HG03521 (cell line): ENCODE measurements at regions not wholly inside any gene's neighbourhood (a gene's known extent, or its start where the extent isn't known, plus 50 kb on each side); places are given as distances from the start of the nearest gene placed in this dataset.

ENCODE experiments used
- ATAC-seq: cut with Tn5 transposase; IDR thresholded peaks from one replicate; pipeline ENCODE4 v1.9.1; 2021; ENCODE audit warnings: mild to moderate bottlenecking, moderate library complexity; ENCODE audit not compliant: unreplicated experiment

DNA sequence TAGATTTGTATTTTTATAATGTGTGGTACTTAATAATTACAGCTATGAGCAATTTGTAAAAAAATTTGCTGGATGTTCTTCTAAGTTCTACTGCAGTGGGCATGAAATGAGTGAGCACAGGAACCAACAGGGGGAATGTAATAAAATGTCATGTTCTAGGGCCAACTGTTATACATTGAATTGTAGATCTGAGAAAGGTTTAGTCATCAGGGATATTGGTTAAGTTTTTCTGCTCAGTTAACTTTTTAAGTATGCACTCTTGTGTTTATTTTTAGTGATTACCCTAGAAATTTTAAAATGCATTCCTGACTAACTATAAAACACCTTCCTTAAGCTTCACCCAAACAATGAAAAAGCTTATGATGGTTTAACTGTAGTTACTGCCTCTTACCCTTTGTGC, 101.8 kb downstream of the CAND1 start:
- no peak for ATAC-seq

GRCh38 chr12:67377021-67377420, 107.9 kb downstream of the CAND1 start:
- no peak for ATAC-seq

GRCh38 chr12:67377541-67377940, 108.4 kb downstream of the CAND1 start:
- no peak for ATAC-seq

- no peak for ATAC-seq
Observed at GRCh38 chr12:67382241-67382871, 113.2 kb downstream of the CAND1 start.

- ATAC-seq: no peak
Observed at GRCh38 chr12:67386869-67387565, 117.9 kb downstream of the CAND1 start.

DNA sequence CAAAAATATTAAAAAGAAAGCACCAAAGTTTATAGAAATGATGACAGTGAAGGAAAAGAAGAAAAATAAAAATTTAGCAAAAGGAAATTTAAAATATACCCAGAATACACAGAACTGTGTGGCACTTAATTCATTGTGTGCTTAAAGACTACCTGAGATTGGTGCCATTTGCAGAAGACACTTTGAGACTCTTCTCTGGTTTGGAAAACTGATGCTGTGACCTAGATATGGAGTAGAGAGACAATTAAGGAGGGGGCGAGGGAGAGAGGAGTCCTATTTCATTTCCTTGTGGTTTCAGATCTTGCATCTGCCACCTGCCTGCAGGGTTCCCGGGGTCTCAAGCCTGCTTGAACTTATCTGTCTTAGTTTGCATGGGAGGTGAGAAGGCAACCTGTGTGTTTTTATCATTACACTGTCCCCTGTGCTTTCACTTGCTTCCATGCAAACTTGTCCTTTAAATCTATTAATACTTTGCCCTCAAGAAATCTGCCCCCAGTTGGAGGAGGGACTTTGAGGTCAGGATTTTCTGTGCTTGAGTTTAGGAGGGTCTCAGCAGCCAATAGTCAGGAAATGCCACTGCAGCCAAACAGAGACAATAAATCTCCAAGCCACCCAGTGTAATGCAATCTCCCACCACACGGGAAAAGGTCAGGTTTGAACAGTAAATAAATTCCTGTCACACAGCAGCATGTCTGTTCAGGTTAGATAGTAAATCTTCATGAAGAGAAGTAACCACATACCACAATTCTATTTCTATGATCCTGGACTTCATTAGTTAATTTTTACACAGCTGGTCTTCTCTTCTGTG, 119.4 kb downstream of the CAND1 start:
- ATAC-seq: no peak

- no peak for ATAC-seq
Observed at GRCh38 chr12:67390273-67390672, 121.1 kb downstream of the CAND1 start.

- no peak for ATAC-seq
Observed at GRCh38 chr12:67391034-67391433, 121.9 kb downstream of the CAND1 start.

GRCh38 chr12:67391656-67392055, 122.5 kb downstream of the CAND1 start:
- ATAC-seq: no peak

DNA sequence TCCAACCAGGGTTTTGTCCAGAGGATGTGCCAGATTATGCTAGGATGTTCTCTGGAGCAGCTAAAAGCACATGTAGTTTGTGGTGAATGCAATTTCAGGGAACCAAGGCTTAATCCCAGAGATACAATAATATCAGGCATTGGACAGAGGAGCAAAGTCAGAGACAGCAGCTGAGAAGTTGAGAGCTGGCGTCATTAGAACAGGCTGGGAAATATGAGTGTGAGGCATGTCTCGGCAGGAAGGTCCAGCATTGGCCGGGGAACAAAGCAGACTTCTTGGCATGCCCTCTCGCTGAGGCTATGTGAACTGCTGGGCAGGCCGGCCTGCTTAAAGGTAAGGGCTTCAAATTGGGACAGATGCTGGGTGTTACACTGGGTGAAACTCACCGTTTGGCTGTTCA, 125.4 kb downstream of the CAND1 start:
- ATAC-seq: no peak

- no peak for ATAC-seq
Observed at GRCh38 chr12:67400742-67401141, 131.6 kb downstream of the CAND1 start.

DNA sequence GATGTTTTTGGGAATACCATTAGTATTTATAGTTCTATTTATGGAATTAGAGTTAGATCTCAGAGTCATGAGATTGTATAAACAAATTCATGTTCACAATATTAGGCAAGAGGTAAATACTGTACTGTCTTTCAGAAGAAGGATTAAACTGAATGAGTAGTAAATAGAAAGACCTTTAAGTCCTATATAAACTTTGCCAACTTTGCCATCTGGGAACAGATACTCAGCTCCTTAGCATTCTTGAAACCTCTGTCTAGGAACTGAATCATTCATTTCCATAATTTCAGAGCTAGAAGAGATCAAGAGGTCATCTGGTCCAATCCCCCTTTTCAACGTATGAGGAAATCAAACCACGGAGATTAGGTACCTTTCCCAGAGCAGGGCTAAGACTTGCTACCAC, 141.1 kb downstream of the CAND1 start:
- ATAC-seq: no peak

DNA sequence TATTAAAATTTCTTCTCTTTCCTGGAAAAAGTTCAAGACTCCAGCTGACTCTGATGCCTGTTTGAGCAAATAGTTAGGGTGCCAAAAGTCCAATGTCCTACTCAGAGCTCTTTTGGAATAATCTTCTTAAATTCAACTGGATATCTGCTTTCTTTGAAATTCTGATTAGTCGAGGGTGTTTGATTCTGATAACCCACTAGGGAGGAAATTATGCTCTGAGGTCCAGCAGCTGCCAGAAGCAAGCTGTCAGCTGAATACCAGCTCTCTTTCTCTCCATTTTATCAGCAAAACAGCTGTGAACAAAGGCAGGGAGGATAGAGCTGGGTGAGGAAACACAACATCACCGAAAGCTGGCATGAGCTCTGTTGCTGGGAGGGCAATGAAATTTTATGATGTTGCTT, 141.5 kb downstream of the CAND1 start:
- no peak for ATAC-seq

- ATAC-seq: no peak
Observed at GRCh38 chr12:67411562-67411961, 142.4 kb downstream of the CAND1 start.

DNA sequence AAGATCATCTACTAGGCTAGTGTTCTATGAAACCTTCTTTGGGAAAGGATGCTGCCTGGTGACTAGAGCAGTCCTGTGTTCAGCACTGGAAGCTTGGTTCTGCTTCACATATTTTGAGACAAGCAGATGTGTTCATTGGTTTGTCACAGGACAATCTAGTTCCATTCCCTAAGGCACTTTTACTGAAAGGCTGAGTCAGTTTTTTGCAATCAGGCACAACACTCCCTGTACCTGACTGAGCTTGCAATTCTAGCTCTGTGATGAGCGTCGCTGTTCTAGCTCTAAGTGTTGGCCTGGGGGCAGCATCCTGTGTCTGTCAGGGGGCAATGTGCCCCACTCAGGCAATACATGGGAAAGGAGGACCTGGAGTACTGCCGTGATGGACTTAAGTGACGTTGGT, 144.4 kb downstream of the CAND1 start:
- ATAC-seq: no peak

DNA sequence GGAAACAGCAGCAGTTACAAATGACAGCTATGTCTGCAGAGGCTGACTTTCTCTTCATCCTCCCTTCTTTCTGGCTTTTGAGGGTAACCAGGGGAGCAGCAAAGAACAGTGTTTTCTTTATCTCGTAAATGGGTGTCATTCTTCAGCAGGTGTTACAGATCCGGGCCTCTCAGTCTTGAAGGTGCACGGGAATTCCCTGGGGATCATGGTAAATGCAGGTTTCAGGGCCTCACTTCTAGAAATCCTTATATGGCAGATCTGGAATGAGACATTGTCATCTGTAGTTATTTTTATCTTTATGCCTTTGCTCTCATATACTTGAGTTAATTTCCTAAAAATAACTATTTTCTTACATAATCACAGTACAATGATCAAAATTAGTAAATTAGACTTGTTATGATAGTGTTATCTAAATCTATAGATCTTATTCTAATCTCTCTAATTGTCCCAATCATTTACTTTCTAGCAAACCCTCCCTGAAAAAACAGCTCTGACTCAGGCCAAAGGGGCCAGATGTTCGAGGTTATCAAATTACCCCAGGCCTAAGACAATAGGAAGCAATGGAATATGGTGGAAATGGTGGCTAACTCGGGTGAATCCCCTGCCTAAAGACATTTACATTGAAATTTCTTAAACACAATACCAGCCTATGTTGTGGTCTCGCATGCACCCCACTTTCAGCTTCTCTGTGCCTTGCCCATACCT, 145.0 kb downstream of the CAND1 start:
- no peak for ATAC-seq

DNA sequence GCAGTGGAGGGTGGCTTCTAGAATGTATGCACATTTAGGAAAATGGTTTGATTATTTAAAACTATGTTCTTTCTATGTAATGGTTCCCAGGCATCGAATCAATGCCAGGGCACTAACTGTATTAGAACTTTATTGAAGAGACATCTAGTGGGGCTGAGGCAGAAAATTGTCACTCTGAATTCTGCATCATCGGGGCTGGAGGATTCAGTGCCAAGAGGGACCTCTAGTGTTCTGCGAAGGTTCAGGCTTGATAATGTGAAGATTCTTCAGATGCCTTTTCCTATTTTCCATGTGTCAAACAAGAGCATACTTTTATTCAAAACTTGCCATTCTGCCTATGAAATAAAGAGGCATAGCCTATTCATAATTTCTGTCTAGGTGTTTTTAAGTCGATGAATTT, 146.3 kb downstream of the CAND1 start:
- ATAC-seq: no peak

- no peak for ATAC-seq
Observed at GRCh38 chr12:67419810-67420209, 150.7 kb downstream of the CAND1 start.

- no peak for ATAC-seq
Observed at GRCh38 chr12:67420506-67420905, 151.3 kb downstream of the CAND1 start.

GRCh38 chr12:67422081-67422480, 152.9 kb downstream of the CAND1 start:
- ATAC-seq: no peak

DNA sequence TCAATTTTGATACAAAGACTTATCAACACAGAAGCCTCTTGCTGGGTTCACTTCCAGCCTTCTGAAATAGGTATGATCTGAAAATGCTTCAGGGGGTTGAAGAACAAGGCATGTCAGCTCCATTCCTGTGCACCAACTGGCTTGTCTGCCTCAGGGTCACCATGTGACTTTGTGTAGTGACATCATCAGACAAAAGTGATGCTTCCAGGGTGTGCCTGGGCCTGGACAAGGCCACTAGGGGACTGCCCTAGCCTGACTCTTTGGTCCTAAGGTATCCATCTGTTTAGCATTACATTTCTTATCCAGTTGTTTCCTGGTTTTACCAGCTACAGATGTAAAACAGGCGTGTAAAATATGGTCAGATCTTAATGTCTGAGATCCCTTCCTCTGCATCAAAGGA, 155.6 kb downstream of the CAND1 start:
- ATAC-seq: no peak
